Occipital lobe (tissue), 1 donor: ENCODE measurements at regions not wholly inside any gene's neighbourhood (a gene's known extent, or its start where the extent isn't known, plus 50 kb on each side); places are given as distances from the start of the nearest gene placed in this dataset.
"Not testable (repeated sequence)": the region's sequence is repeated elsewhere in the genome, so short reads cannot be mapped to it uniquely, and the experiment has no call there.

Experiments
- DNase-seq: peaks from one replicate; lab custom pipeline; 2025; lab: John Stamatoyannopoulos, UW

DNA sequence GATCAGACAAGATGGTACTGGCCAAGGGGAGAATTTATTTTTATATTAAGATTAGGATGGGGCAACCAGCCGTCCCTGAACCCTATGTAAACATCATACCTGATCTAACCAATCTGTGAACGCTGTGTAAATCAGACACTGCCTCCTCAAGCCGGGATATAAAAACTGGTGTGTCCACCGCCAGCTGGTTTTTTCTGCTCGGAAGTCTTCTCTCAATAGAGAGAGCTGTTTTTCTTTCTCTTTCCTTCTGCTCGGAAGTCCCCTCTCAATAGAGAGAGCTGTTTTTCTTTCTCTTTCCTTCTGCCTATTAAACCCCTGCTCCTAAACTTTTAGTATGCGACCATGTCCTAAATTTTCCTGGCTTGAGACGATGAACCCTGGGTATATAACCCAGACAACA, 615.5 kb upstream of the NUDT12 start:
- no peak for DNase-seq

DNA sequence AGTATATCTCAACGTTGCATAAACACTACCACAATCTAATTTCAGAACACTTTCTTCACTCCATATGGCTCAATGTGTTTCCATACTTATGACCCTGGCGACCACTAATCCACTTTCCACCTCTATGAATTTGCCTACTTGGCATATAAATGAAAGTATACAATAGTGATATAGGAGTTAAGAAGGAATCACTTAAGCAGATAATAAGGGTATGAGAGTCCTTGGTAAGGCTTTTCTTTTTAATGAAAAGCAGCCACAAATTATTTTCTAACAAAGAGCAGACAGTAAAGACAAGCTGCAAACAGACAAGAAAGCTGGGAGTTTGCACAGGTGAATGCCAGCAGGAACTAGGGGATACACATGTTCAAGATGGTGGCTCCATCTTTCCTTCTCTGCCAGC, 615.1 kb upstream of the NUDT12 start:
- no peak for DNase-seq

DNA sequence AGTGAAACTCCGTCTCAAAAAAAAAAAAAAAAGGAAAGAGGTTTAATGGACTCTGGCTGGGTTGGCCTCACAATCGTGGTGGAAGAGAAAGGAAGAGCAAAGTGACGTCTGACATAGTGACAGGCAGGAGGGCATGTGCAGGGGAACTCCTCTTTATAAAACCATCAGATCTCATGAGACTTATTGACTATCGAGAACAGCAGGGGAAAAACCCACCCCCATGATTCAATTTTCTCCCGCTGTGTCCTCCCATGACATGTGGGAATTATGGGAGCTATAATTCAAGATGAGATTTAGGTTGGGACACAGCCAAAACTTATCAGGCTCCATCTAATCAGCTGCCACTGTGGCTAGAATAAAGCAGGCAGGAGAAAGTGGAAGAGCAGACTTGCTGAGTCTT, 610.4 kb upstream of the NUDT12 start:
- DNase-seq, result no peak

DNA sequence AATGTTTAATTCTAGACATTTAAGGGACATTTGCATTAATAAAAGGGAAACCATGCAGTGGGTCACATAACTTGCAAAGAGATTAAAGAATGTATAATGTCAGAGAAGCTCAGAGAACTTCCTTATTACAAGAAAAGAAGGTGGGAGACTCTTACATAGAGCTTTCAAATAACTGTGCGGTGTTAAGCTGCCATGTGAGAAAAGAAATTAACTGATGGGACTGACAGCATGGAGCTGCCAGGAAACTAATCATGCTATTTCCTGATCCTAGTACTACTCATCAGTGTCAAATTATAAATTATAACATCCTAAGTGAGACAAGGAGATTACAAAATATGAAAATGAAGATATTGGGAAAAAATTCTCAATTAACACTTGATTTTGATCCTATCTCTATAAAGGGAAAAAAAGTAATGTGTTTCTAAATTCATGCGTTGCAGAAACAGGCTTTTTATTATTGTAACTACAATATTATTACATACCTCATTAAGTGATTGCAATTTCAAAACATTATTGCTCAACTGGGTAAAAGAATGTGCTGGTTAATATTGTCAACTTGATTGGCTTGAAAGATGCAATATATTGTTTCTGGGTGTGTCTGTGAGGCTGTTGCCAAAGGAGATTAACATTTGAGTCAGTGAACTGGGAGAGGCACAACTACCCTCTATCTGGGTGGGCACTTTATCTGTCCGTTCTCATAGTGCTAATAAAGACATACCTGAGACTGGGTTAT, 609.5 kb upstream of the NUDT12 start:
- DNase-seq, result no peak

DNA sequence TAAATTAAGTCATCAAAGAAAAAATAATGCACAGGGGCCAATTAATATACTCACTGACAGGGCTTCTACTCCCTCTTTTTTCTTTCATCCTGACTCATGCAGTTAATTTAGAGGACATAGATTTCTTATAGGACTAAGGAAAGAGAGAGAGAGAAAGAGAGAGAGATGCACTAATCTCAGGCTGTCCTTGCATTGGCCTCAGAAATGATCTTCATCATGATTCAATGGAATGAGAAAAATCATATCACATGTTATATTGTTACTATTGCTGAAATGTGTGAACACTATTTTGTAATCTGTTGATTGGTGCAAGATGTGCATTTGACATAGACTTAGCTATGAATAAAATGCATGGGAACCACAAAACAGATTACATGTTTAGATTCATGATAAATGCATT, 608.3 kb upstream of the NUDT12 start:
- no peak for DNase-seq

DNA sequence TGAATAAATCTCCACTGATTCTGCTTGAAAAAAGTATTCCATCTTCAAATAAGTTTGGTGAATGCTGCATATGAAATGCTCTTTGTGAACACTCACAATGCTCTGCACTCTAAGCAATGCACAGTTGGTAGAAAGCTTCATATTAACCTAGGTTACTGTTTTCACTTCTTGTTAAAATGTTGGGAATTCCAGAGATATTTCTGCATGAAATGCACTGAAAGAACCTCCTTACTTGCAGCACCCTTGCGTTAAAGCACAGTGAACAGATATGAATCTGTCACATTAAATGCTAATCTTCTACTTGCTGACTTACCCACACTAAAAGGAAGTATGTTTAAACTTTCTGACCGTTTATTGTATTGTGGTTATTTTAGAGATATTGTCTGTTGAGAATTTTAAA, 584.1 kb upstream of the NUDT12 start:
- no peak for DNase-seq

DNA sequence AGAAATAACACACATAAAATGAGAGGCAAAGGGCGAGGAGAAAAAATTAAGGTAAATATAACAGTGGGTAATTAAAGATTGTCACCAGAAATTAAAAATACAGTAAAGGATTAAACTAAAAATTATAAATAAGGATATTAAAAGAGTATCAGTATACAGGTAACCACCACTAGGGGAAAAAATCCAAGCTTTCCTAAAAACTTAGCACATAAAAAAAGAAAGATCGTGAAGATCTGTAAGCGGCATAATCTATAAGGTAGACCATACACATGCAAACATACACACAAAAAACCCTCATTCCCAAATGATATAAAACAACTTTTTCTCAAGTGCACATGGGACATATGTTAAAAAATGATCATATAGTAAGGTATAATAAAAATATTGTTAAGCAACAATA, 577.3 kb upstream of the NUDT12 start:
- DNase-seq, result no peak

DNA sequence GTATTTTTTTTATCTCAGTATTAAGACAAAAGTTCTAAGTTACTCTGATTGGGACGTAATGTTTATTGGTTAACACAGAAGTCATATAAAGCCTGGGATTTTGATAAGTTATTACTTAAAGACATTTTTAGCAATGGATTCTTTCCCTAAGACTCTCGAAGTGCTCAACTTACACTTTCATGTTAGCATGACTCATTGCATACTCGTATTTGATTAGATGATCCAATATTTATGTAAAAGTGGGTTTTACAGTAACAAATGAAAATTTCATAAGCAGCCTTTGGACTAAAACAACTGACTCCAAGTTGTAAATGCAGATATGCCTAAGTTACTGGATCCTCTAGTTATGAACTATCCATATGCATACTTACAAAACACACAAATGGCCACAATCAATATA, 567.7 kb upstream of the NUDT12 start:
- DNase-seq, result no peak

DNA sequence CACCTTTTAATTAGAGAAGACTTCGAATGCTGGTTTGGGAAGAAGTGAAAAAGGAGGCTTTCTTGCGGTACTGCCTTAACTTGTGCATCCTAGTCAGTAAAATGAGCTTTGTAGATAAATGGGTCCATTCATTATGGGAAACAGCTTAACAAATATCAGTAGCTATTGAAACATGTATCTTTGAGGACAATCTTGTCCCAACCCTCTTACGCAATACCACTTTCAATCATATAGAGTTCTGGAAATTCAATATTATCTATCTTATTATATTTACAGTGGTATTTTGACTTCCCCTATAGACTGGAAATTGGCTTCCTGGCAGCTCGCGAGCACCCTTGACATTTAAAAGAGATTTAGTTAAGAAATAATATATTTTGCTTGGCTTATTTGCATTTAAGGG, 565.8 kb upstream of the NUDT12 start:
- no peak for DNase-seq

DNA sequence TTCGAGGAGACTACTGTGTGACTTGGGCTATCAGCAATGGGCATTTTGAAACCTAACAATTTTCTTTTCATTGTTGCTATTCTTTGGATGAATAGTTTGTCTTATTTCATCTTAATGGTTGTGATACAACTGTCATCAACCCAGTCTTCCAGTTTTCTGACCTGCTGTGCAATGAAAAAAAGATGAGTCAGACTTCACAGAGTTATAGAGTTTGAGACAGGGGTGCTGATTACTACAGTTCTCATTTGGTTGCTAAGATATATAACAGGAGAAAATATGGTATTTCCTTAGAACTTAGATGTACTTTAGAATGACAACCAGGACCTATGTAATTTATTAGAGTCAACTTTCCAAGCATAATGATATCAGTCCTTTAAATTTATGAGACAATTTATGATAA, 564.4 kb upstream of the NUDT12 start:
- DNase-seq, result no peak

DNA sequence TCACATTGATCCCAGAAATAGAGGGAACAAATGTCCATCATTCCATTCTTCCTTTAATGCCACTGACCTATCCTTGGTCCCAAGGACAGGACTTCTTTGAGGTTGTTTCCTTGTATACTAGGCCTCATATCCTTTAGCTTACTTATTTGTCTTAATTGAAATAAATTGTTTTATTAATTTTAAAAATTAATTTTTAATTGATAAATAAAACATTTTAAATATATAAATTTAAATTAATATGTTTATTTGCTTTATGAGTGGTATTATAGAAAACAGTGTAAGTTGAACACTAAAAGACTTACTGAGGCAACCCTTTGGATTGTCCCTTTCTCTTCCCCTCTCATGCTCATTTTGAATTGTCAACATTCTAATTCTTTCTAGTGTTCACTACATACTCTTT, 556.9 kb upstream of the NUDT12 start:
- no peak for DNase-seq

DNA sequence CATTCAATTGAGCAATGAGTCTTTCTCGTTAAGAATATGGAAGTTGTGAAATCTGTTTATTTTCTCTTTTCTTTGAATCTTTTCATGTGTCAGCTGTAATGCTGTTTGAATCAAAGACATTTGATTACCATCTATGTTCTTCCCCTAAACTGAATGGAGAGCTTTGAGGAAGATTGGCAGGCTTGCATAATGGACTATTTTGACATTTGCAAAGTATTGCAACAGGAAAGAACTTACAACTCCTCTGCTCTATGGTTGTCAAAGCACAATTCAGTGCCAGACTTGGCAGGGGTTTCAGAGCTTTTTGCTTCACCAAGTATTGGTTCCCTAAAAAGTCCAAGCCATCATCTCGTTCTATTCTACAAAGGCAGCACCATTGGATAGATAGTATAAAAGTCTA, 549.0 kb upstream of the NUDT12 start:
- DNase-seq, result no peak

DNA sequence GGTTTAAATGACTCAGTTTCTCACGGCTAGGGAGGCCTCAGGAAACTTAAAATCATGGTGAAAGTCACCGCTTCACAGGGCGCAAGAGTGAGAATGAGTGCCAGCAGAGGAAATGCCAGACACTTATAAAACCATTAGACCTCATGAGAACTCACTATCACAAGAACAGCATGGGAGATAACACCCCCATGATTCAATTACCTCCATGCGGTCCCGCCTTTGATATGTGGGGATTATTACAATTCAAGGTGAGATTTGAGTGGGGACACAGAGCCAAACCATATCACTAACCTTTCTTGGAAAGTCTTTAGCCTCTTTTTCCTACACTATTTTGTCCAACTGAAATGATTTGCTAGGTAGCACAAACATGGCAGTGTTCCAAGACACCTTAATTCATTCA, 533.9 kb upstream of the NUDT12 start:
- no peak for DNase-seq

DNA sequence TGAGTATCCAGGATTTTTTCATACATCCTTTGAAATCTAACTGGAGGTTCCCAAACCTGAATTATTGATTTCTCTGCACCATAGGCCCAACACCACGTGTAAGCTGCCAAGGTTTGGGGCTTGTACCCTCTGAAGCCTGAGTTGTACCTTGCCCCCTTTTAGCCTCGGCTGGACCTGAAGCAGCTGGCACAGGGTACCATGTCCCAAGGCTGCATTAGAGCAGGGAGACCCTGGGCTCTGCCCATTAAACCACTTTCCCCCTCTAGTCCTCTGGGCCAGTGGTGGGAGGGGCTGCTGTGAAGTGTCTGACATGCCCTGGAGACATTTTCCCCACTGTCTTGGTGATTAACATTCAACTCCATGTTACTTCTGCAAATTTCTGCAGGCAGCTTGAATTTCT, 532.9 kb upstream of the NUDT12 start:
- no peak for DNase-seq

DNA sequence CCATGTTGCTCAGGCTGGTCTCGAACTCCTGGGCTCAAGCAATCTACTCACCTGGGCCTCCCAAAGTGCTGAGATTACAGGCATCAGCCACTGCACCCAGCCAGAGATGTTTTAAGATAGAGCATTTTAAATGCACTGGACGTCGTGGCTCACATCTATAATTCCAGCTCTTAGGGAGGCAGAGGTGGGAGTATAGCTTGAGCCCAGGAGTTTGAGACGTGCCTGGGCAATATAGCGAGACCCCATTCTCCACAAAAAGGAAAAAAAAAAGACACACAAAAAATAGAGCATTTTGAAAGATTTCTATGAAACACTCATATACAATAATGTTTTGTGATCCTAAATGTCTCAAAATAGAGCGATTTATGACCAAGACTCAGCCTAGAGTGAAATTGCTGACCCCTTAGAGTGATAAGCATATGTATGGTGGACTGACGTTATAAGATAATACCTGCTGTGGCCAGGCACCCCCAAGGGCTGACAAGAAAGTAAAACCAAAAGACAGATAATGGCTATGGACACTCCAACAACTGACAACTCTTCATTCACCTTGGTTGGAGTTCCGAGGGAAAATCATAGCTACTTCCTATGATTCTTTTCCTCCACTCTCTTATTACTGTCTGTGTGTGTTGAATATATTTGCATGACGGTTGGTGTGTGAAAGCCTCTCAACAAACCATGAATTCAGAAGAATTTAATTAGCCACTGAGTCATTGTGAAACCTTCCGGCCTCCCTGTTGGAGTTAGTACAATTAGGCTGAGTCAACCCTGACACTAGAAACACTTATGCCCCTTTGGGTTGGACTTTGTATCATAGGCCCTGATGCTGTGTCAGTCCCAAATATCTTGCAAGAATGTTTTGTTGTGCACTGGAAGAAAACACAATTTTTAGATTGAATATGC, 526.5 kb upstream of the NUDT12 start:
- no peak for DNase-seq

DNA sequence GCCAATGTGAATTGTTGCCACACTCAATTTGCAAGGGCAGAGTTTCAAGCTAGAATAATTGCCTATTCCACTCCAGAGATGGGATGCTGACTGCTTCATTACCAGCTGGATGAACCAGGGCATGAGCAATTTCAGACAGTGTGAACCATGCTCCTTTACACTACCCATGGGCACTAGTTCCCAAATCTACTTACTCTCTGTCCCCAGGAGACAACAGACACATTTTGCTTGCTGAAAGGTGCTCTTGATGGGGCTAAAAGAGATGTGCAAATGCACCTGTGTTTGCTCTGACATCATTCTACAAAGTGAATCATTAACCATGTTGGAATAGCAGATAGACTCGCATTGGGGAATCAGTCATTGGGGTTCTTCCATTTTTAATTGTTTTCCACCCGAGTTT, 522.3 kb upstream of the NUDT12 start:
- no peak for DNase-seq

DNA sequence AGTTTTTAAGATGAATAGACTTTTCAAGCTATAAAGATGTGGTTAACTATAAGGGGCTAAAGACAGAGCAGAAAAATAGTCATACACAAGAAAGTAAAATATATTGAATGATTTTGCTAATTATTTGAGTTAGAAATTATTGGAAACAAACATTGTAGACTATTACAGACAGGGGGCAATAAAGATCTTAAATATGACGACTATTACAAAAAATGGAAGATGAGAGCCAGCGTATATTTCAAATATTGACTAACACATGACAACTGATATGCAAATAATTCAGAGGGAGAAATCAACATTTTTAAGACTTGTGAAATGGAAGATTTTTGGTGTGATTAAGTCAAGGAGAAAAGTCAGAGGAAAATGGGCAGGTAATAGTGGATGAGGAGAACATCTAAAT, 520.2 kb upstream of the NUDT12 start:
- no peak for DNase-seq

DNA sequence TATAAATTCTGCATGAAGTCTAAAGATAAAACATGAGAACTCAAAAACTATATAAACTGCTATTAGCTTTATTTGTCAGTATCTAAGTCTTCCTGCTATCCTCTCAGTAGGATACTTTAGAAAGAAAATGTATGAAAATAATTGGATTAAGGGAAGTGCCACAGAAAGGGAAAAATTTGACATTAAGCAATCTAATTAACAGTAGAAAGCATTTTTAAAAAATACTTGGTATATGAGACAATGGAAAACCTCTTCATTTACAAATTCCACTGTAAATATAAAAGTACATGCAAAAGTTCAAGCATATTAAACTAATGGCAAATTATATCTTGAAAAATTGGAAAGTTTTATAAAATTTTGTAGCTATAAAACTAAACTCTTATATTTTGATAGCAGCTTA, 518.6 kb upstream of the NUDT12 start:
- no peak for DNase-seq

DNA sequence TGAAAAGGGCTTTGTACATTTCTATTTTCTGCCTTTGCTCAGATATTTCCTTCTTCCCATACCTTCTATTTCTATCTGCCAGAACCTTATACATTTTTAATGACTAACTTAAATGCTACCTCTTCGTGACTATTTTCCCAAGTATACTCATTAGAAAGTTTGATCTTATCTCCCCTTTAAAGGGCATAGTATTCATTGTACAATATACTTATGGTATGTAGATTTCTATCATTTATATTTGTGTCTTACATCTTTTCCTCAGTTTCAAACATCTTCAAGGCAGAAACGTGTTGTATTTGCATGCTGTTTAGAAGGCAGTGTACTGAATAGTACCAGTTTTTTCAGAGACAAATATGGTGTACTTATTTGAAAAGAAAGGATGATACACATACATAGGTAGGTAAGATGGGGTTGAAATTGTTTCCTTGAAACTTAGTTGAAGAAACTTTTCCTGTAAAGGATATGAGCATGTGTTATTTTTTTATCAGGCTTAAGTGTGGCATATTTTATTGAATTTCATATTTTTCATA, 518.1 kb upstream of the NUDT12 start:
- no peak for DNase-seq

DNA sequence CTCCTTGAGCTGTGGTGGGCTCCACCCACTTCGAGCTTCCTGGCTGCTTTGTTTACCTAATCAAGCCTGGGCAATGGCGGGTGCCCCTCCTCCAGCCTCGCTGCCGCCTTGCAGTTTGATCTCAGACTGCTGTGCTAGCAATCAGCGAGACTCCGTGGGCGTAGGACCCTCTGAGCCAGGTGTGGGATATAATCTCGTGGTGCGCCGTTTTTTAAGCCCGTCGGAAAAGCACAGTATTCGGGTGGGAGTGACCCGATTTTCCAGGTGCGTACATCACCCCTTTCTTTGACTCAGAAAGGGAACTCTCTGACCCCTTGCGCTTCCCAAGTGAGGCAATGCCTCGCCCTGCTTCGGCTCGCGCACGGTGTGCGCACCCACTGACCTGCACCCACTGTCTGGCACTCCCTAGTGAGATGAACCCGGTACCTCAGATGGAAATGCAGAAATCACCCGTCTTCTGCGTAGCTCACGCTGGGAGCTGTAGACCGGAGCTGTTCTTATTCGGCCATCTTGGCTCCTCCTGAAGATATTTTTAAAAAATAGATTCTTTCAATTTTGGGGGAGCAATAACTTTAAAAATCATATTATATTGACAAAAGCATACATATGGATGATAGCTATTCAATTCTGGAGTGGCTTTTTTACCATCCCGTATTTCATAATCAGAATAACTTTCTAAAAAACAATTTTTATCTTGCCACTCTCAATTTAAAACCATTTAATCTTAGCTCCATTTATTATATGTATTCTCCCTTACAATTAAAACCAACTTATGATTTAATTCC, 517.5 kb upstream of the NUDT12 start:
- not testable (repeated sequence) for DNase-seq

DNA sequence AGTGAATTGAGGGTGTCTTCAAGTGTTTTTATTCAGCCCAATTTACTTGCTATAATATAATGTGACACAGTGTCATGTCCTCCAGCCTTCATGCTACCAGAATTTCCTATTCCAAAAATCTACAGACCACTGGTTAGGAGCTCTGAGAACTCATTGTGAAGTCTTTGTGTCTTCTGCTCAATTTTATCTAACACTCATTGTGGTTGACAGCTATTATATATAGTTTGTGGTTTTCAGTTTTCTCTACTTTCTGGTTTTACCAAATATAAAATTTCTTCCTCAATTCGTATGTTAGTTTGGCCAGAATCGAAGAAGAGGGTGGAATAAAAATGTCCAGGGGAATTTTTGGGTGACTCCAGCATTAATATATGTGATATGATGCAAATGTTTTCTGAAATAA, 509.3 kb upstream of the NUDT12 start:
- DNase-seq, result no peak
